Pons (tissue), 1 donor: ENCODE measurements at regions not wholly inside any gene's neighbourhood (a gene's known extent, or its start where the extent isn't known, plus 50 kb on each side); places are given as distances from the start of the nearest gene placed in this dataset.
A peak's percentile ranks its signal among the peaks of the same experiment; 100 is the strongest.
"Not testable (repeated sequence)": the region's sequence is repeated elsewhere in the genome, so short reads cannot be mapped to it uniquely, and the experiment has no call there.

Source experiments
- DNase-seq: peaks from one replicate; pipeline ENCODE4 v3.0.0-alpha.2; 2016; ENCODE audit warnings: low spot score

DNA sequence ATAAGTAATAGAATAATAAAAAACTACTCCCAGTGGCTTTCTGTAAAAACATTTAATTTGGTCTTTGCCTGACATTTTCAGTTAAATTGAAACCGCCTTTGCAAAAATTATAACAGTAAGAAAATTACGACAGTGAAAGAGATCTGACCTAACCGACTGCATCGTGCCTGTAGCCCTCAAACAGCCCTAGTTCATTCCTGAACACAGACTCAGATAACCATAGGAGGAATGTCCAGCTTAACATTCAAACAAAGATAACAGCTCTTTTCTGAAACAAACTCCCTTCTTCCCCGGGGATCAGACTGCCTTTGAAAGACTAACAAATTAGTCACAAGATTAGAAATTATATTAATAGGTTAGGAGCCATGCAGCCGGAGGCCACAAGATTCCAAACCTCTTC is 252.5 kb upstream of the USP9Y start:
- DNase-seq, result not testable (repeated sequence)

DNA sequence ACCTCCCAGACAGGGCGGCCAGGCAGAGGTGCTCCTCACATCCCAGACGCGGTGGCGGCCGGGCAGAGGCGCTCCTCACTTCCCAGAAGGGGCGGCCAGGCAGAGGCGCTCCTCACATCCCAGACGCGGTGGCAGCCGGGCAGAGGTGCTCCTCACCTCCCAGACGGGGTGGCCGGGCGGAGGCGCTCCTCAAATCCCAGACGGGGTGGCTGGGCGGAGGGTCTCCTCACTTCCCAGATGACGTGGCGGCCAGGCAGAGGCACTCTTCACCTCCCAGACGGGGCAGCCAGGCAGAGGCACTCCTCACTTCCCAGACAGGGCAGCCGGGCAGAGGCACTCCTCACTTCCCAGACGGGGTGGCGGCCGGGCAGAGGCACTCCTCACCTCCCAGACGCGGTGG is 247.7 kb upstream of the USP9Y start:
- not testable (repeated sequence) for DNase-seq

- no peak for DNase-seq
Measured at GRCh38 chrY:12459965-12460364, 241.1 kb upstream of the USP9Y start.

GRCh38 chrY:12464155-12464554 is 236.9 kb upstream of the USP9Y start:
- DNase-seq, result no peak

DNA sequence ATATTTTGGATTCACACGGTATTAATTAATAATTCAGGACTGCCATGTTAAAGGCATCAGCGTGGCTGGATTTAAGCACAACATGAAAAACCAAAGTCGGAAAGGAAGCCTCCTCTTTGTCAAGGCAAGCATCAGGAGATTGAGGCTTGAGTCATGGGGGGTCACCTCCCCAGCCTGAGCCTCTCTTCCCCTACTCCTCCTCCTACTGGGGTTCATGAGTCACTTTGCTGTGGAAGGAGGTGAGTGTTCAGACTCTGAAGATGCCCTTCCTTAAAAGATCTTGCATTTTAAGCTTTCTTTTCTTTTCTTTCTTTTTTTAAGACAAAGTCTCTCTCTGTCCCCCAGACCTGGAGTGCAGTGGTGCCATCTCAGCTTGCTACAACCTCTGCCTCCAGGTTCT is 235.3 kb upstream of the USP9Y start:
- DNase-seq, result no peak

- DNase-seq, result no peak
Measured at GRCh38 chrY:12469081-12469480, 231.9 kb upstream of the USP9Y start.

DNA sequence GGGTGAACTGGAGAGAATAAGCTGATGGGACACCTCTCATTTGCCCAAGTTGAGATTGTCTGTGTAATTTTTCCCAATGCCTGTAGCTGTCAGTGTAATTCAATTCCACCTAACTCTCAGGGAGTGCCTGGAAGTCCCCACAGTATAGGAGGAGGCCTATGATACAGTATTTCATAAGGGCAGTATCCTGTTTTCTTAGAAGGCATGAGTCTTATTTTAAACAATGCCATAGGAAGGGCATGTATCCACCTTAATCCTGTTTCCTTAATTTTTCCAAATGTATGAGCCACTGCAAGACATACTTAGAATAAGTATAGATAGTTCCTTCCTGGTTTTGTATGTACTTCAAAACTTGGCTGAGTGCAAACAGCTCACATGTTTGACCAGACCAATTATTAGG is 226.6 kb upstream of the USP9Y start:
- DNase-seq, result no peak

DNA sequence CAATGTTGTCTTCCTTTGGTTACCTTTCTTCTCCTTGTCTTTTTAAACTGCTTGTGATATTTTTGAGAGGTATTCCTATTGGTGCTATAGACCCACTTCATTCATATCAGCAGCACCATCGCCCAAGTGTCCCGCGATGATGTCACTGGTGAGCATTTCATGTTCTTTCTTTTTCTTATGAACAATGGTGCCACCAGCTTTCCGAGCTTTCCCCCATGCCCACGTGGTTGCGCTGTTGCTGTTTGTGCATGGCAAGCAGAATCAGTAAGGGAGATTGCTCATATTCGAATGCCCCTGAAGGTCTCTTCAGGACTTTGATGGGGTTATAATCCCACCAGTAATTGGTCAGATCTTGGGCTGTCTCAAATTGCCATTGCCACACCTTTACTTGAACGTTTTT is 221.6 kb upstream of the USP9Y start:
- DNase-seq, result peak; percentile 0

GRCh38 chrY:12483394-12483793 is 217.6 kb upstream of the USP9Y start:
- no peak for DNase-seq

- DNase-seq, result no peak
Measured at GRCh38 chrY:12490558-12491209, 210.3 kb upstream of the USP9Y start.

- DNase-seq, result no peak
Measured at GRCh38 chrY:12492218-12492617, 208.8 kb upstream of the USP9Y start.

DNA sequence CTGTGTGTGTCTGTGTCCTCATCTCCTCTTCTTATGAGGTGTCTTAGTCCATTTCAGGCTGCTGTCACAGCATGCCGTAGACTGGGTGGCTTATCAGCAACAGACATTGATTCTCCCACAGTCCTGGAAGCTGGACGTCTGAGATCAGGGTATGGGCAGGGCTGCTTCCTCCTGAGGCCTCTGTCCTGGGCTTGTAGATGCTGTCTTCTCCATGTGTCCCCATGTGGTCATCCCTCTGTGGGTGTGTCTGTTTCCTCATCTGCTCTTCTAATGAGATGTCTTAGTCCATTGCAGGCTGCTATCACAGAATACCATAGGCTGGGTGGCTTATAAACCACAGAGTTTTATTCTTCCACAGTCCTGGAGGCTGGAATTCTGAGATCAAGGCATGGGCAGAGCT is 205.0 kb upstream of the USP9Y start:
- DNase-seq, result no peak

- DNase-seq, result no peak
Measured at GRCh38 chrY:12500096-12500495, 200.9 kb upstream of the USP9Y start.

DNA sequence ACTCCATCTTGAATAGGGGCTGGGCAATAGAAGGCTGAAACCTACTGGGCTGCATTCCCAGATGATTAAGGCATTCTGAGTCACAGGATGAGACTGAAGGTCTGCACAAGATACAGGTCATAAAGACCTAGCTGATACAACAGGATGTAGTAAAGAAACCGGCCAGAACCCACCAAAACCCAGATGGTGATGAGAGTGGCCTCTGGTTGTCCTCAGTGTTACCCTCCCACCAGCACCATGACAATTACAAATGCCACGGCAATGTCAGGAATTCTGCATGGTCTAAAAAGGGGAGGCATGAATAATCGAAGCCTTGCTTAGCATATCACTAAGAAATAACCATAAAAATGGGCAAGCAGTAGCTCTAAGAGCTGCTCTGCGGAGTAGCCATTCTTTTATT is 197.0 kb upstream of the USP9Y start:
- DNase-seq, result not testable (repeated sequence)

GRCh38 chrY:12517338-12517737 is 183.7 kb upstream of the USP9Y start:
- no peak for DNase-seq

DNA sequence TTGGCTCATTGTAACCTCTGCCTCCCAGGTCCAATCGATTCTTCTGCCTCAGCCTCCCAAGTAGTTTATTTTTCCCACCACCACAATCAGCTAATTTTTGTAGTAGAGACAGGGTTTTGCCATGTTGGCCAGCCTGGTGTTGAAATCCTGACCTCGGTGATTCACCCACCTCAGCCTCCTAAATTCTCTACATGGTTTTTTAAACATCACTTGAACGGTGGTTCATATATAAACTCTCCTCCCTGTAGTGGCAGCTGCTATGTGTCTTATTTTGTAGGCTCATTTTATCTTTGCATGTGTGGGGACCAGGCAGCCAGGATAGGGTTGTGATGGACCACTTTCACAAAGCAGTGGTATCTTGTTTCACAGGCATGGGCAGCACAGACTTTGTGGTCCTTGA is 175.8 kb upstream of the USP9Y start:
- DNase-seq, result no peak

DNA sequence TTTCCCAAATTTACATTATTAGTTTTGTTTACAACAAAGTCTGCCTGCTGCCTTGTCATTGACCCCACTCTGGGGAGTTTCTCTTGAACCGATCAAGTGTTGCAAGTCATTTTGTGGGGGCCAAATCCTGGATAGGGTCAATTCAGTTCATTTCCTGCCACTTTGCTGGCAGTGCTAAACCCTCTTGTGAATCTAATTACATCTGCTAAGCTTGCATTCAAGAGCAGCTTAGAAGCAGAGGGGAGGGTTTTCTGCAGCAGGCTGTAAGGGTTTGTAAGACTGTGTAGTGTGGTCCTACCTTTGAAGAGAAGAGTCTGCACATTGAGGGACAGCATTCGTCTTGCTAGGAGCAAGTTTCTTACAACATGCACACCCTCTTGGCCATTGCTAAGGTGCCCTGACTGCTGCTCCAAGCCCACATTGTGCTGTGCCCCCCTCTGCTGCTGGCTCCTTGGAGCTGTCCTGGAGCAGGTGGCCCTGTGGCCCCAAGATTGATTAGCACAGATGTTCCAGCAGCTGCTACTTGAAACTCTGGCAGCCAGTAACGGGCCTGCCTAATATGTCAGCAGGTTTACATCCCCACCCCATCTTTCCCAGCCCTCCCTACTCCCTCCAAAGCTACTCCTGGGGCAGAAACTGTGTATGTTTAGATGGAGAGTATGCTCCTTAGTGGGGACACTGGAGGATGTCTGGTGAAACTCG is 174.5 kb upstream of the USP9Y start:
- DNase-seq, result no peak

DNA sequence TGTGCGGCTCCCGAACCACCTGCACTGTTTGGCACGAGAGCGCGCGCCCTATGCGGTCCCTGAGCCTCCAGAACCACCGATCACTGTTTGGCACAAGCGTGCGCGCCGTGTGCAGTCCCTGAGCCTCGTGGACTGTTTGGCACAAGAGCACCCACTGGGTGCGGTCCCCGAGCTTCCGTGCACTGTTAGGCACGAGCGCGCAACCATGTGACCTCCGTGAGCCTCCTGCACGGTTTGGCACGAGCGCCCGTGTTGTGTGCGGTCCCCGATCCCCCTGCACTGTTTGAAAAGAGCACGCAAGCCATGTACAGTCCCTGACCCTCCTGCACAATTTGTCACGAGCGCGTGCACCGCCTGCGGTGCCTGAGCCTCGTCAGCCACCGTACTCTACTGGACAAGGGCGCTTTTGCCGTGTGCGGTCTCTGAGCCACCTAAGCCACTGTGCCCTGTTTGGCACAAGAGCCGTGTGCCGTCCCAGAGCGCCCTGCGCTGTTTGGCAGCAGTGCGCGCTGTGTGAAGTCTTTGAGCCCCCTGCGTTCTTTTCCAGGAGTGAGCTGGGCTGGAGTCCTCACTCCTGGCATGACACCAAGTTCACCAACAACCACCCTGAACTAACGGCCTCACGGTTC is 163.7 kb upstream of the USP9Y start:
- DNase-seq, result no peak

- no peak for DNase-seq
Measured at GRCh38 chrY:12546746-12547420, 154.1 kb upstream of the USP9Y start.

- DNase-seq, result no peak
Measured at GRCh38 chrY:12552471-12553283, 148.4 kb upstream of the USP9Y start.

DNA sequence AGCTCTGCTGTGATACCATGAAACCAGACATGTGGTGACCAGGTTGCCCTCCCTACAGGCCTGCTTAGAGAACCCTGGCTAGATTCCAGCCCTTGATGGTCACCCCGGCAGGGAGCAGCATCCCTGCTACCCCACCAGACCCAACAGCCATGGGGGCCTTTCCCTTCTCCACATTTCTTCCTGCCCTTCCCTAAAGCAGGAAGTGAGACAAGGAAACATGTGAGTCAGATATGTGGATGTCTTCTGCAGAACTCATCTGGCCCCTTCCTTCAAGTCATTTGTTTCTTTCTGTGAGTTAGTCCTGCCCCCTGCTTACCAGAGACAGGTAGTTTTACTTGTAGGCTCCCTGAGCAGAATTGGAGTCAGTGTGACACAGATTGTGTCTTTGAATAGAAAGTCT is 147.1 kb upstream of the USP9Y start:
- DNase-seq, result no peak

DNA sequence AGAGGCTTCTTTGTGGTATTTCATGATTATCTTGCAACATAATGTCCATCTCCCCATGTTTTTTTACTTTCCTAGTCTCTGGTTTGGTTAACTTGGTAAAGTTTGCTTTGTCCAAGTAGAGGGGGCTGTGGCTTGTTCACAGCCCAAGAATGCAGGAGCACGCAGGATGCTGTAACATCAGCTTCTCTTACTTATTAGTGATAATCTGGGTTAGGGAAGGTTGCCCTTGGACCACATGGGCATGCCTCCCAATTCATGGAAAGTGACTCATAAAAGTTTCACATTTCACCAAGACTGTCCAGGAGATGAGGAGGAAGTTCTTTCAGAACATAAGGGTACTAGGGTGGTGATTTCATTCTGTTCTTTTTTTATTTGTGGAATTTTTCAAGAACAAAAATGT is 146.0 kb upstream of the USP9Y start:
- no peak for DNase-seq
